ENCODE measurements at regions not wholly inside any gene's neighbourhood (a gene's known extent, or its start where the extent isn't known, plus 50 kb on each side); places are given as distances from the start of the nearest gene placed in this dataset.

DNA sequence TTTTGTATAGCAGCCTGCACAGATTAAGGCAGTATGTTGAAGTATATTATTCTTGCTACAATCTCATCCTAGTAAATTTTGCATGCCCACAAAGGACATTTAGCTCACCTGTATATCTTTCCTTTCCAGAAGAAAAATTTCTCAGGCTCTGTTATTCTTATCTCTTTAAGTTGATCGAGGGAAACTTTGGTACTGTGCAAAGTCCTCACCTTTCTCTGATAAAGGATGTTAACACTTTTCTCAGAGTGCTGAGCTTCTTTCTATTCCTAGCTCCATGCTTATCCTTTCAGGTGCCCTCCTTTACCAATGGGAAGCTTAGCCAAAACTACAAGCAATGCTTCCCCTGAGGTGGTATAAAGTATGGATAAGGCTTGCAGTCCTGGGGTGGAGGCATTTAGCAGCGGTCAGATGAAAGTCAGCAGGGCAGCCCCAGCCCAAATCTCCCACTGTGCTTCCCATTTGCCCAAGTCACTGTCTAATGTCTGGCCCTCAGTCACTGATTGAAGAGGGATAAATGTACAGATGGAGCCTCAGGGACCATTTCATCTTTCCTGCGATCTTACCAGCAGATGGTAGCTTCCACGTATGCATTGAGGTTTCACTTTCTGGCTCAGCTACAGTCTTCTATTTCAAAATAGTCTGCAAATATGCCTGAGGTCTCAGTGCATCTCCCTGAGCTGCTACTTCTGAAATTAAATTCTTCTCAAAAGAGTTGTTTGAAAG lies 127.8 kb upstream of the P2RY1 start:
- Histone ChIP-seq H3K4me1 (ENCODE audit: control insufficient read depth, insufficient read depth, low read length) (peaks cover 3% of the 10 kb centered on the region; the same call in 1 of the 2 replicates), H3K36me3 (ENCODE audit: control insufficient read depth in 2 of 2, insufficient read depth in 2 of 2, low read length in 1 of 2) (no peaks in the 10 kb centered on the region), H4K20me1 (ENCODE audit: control insufficient read depth, insufficient read depth) (no peaks in the 10 kb centered on the region), H3K27ac (ENCODE audit: control insufficient read depth, insufficient read depth) (no peak overlapping the region), H3K4me2 (ENCODE audit: control insufficient read depth, insufficient read depth) (peak overlapping the region; percentile 71), H3K79me2 (ENCODE audit: control insufficient read depth, insufficient read depth, low read length) (no peaks in the 10 kb centered on the region), H3K27me3 (replicated peaks in 1 of 2; ENCODE audit: control insufficient read depth in 2 of 2, insufficient read depth in 2 of 2, low read length in 1 of 2) (no peaks in the 10 kb centered on the region), H3K4me3 (no peak overlapping the region; the same call in 1 of the 2 replicates), H3K9me3 (replicated peaks; ENCODE audit: control insufficient read depth, insufficient read depth, low read length) (no peaks in the 10 kb centered on the region), H2AFZ (ENCODE audit: control insufficient read depth, low read depth, low read length) (peak overlapping the region; percentile 74), H3K9ac (ENCODE audit: control insufficient read depth, insufficient read depth, low read length) (no peak overlapping the region)
- TF ChIP-seq RAD21 (IDR thresholded peaks at IDR 0.05; ENCODE audit: insufficient read depth, low read depth, low read length) (peak; percentile 36; the same call in 1 of the 2 replicates), TCF7 (IDR thresholded peaks at IDR 0.05; ENCODE audit: borderline replicate concordance) (no peak)
- POLR2A ChIA-PET = no interaction called here
- intact Hi-C loops (cut with micrococcal nuclease; ENCODE audit: unreplicated experiment) (no loop called here), in situ Hi-C loops (cut with MboI) (no loop called here)
- SMC1A ChIA-PET (ENCODE audit: uncharacterized antibody, unreplicated experiment) = interaction anchor here (1.0 kb wide), 1 partner anchor 12 kb away, joined by 3 read pairs; no protein-coding TSS in a partner anchor
- 49% methylated on average over 4 of the region's 4 CpGs for WGBS (ENCODE audit: insufficient coverage, insufficient replicate concordance, low lambda C conversion rate, missing lambda C conversion rate)
- RAD21 ChIA-PET (ENCODE audit: unreplicated experiment) = no interaction called here
- FAIRE-seq (no peak), ATAC-seq (no peak), DNase-seq (ENCODE audit: low read depth, low spot score) (no peak)
- BruUV-seq (replicated peaks) = no TSS peak
- CTCF ChIA-PET = interaction anchor here (0.6 to 1.5 kb wide), 2 partner anchors 21 to 83 kb away, joined by 3 read pairs; no protein-coding TSS in a partner anchor

DNA sequence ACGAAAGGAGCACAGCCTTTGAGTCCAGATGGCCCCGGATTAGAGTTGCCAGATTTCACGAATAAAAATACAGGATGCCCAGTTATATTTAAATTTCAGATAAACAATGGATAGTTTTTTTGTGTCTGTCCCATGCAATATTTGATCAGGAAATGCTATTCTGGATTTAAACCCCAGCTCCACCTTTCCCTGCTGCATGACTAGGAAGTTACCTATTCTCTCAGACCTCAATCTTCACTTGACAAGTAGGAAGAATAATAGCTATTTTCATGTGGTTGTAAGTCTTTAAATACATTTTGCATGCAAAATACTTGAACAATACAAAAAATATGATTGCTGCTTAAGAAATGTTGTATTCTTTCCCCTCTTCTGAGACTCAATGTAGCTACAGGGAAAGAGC lies 125.3 kb upstream of the P2RY1 start:
- ChIA-PET SMC1A (ENCODE audit: uncharacterized antibody, unreplicated experiment) (interaction anchor here (0.5 to 1.0 kb wide), 2 partner anchors 19 to 473 kb away, joined by 3 read pairs; no protein-coding TSS in a partner anchor), RAD21 (ENCODE audit: unreplicated experiment) (no interaction called here), POLR2A (no interaction called here), CTCF (no interaction called here)
- Histone ChIP-seq H3K4me3 (no peak overlapping the region), H3K4me2 (ENCODE audit: control insufficient read depth, insufficient read depth) (no peak overlapping the region), H3K9ac (ENCODE audit: control insufficient read depth, insufficient read depth, low read length) (no peak overlapping the region), H3K4me1 (ENCODE audit: control insufficient read depth, insufficient read depth, low read length) (peaks cover 3% of the 10 kb centered on the region; the same call in 1 of the 2 replicates), H4K20me1 (ENCODE audit: control insufficient read depth, insufficient read depth) (no peaks in the 10 kb centered on the region), H3K36me3 (ENCODE audit: control insufficient read depth in 2 of 2, insufficient read depth in 2 of 2, low read length in 1 of 2) (no peaks in the 10 kb centered on the region), H3K27me3 (replicated peaks in 1 of 2; ENCODE audit: control insufficient read depth in 2 of 2, insufficient read depth in 2 of 2, low read length in 1 of 2) (no peaks in the 10 kb centered on the region), H3K79me2 (ENCODE audit: control insufficient read depth, insufficient read depth, low read length) (no peaks in the 10 kb centered on the region), H3K27ac (ENCODE audit: control insufficient read depth, insufficient read depth) (no peak overlapping the region), H2AFZ (ENCODE audit: control insufficient read depth, low read depth, low read length) (no peak overlapping the region), H3K9me3 (replicated peaks; ENCODE audit: control insufficient read depth, insufficient read depth, low read length) (no peaks in the 10 kb centered on the region)
- no TSS peak for BruUV-seq (replicated peaks)
- no peak for FAIRE-seq
- intact Hi-C loops (cut with micrococcal nuclease; ENCODE audit: unreplicated experiment) = no loop called here
- DNase-seq (ENCODE audit: low read depth, low spot score) = no peak
- in situ Hi-C loops (cut with MboI) = no loop called here
- no peak for ATAC-seq
- 77% methylated on average over 3 of the region's 3 CpGs for WGBS (ENCODE audit: insufficient coverage, insufficient replicate concordance, low lambda C conversion rate, missing lambda C conversion rate)
- TF ChIP-seq, protein P1, sequence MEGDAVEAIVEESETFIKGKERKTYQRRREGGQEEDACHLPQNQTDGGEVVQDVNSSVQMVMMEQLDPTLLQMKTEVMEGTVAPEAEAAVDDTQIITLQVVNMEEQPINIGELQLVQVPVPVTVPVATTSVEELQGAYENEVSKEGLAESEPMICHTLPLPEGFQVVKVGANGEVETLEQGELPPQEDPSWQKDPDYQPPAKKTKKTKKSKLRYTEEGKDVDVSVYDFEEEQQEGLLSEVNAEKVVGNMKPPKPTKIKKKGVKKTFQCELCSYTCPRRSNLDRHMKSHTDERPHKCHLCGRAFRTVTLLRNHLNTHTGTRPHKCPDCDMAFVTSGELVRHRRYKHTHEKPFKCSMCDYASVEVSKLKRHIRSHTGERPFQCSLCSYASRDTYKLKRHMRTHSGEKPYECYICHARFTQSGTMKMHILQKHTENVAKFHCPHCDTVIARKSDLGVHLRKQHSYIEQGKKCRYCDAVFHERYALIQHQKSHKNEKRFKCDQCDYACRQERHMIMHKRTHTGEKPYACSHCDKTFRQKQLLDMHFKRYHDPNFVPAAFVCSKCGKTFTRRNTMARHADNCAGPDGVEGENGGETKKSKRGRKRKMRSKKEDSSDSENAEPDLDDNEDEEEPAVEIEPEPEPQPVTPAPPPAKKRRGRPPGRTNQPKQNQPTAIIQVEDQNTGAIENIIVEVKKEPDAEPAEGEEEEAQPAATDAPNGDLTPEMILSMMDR (IDR thresholded peaks at IDR 0.05 in 2 of 3, conservative IDR thresholded peaks at IDR 0.05 in 1 of 3; ENCODE audit: control insufficient read depth in 2 of 3, extremely low read depth in 1 of 3, insufficient read depth in 1 of 3, low read depth in 3 of 3, low read length in 3 of 3) = no peak
- TF ChIP-seq BMI1 (IDR thresholded peaks at IDR 0.05; ENCODE audit: borderline replicate concordance) (no peak), CREM (IDR thresholded peaks at IDR 0.05; ENCODE audit: low read depth) (no peak), POLR2AphosphoS5 (IDR thresholded peaks at IDR 0.05; ENCODE audit: low read length) (no peak), ZBED1 (IDR thresholded peaks at IDR 0.05; ENCODE audit: borderline replicate concordance) (no peak)
- TF ChIP-seq, protein P2, sequence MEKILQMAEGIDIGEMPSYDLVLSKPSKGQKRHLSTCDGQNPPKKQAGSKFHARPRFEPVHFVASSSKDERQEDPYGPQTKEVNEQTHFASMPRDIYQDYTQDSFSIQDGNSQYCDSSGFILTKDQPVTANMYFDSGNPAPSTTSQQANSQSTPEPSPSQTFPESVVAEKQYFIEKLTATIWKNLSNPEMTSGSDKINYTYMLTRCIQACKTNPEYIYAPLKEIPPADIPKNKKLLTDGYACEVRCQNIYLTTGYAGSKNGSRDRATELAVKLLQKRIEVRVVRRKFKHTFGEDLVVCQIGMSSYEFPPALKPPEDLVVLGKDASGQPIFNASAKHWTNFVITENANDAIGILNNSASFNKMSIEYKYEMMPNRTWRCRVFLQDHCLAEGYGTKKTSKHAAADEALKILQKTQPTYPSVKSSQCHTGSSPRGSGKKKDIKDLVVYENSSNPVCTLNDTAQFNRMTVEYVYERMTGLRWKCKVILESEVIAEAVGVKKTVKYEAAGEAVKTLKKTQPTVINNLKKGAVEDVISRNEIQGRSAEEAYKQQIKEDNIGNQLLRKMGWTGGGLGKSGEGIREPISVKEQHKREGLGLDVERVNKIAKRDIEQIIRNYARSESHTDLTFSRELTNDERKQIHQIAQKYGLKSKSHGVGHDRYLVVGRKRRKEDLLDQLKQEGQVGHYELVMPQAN (conservative IDR thresholded peaks at IDR 0.05) = no peak
- TF ChIP-seq, protein P3, sequence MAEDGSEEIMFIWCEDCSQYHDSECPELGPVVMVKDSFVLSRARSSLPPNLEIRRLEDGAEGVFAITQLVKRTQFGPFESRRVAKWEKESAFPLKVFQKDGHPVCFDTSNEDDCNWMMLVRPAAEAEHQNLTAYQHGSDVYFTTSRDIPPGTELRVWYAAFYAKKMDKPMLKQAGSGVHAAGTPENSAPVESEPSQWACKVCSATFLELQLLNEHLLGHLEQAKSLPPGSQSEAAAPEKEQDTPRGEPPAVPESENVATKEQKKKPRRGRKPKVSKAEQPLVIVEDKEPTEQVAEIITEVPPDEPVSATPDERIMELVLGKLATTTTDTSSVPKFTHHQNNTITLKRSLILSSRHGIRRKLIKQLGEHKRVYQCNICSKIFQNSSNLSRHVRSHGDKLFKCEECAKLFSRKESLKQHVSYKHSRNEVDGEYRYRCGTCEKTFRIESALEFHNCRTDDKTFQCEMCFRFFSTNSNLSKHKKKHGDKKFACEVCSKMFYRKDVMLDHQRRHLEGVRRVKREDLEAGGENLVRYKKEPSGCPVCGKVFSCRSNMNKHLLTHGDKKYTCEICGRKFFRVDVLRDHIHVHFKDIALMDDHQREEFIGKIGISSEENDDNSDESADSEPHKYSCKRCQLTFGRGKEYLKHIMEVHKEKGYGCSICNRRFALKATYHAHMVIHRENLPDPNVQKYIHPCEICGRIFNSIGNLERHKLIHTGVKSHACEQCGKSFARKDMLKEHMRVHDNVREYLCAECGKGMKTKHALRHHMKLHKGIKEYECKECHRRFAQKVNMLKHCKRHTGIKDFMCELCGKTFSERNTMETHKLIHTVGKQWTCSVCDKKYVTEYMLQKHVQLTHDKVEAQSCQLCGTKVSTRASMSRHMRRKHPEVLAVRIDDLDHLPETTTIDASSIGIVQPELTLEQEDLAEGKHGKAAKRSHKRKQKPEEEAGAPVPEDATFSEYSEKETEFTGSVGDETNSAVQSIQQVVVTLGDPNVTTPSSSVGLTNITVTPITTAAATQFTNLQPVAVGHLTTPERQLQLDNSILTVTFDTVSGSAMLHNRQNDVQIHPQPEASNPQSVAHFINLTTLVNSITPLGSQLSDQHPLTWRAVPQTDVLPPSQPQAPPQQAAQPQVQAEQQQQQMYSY (CRISPR knock-in tag; IDR thresholded peaks at IDR 0.05) = no peak
